HepG2 (cell line): ENCODE measurements at regions not wholly inside any gene's neighbourhood (a gene's known extent, or its start where the extent isn't known, plus 50 kb on each side); places are given as distances from the start of the nearest gene placed in this dataset.

Source experiments
- ATF6 ChIP-seq: sonication (generic); formaldehyde crosslinking; conservative IDR thresholded peaks from 2 replicates; pipeline ENCODE4 v1.4.0; 2020; ENCODE audit warnings: missing genetic modification reagents
- ELF1 ChIP-seq: sonication (generic); formaldehyde crosslinking; IDR thresholded peaks from 2 replicates; pipeline ENCODE4 v1.4.0; 2020; ENCODE audit warnings: missing genetic modification reagents
- FOSL1 ChIP-seq: sonication (generic); formaldehyde crosslinking; IDR thresholded peaks from 2 replicates; pipeline ENCODE4 v1.9.0; 2021; ENCODE audit warnings: missing genetic modification reagents, borderline replicate concordance
- HNRNPL ChIP-seq: fragments of 200-400 bp; formaldehyde crosslinking; IDR thresholded peaks from 2 replicates; pipeline ENCODE4 v1.6.1; 2017; ENCODE audit warnings: mild to moderate bottlenecking, low read depth, low read length
- MAFF ChIP-seq: IDR thresholded peaks from 2 replicates; pipeline ENCODE4 v1.6.1; 2011; ENCODE audit warnings: low read depth, low read length, improper control_type of control experiment
- PAF1 ChIP-seq: IDR thresholded peaks from 2 replicates; pipeline ENCODE4 v1.6.1; 2016; ENCODE audit warnings: missing genetic modification reagents, missing compliant biosample characterization
- RAD51 ChIP-seq: fragments of 450-650 bp; IDR thresholded peaks from 2 replicates; pipeline ENCODE4 v1.6.1; 2016; ENCODE audit warnings: borderline replicate concordance
- SETDB1 ChIP-seq: sonication (generic); formaldehyde crosslinking; IDR thresholded peaks from 2 replicates; pipeline ENCODE4 v1.5.1; 2020; ENCODE audit warnings: missing genetic modification reagents, mild to moderate bottlenecking, borderline replicate concordance
- SRY ChIP-seq: sonication (generic); formaldehyde crosslinking; IDR thresholded peaks from 2 replicates; pipeline ENCODE4 v1.8.0; 2022; ENCODE audit warnings: mild to moderate bottlenecking, missing genetic modification reagents
- ZHX2 ChIP-seq, 2 experiments: sonication (generic) in 1 of 2; formaldehyde crosslinking in 1 of 2; IDR thresholded peaks; 2 replicates each; pipeline versions ENCODE4 v1.6.1 to v1.9.0; 2014 to 2022; ENCODE audit warnings: antibody characterized with exemption in 1 of 2, borderline replicate concordance in 1 of 2, inconsistent platforms in 1 of 2, low read depth in 1 of 2, missing genetic modification reagents in 1 of 2
- ZNF230 ChIP-seq: sonication (generic); formaldehyde crosslinking; IDR thresholded peaks from 2 replicates; pipeline ENCODE4 v1.4.0; 2020; ENCODE audit warnings: mild to moderate bottlenecking, missing genetic modification reagents
- ZNF770 ChIP-seq: sonication (generic); formaldehyde crosslinking; IDR thresholded peaks from 2 replicates; pipeline ENCODE4 v1.5.0; 2020; ENCODE audit warnings: mild to moderate bottlenecking, missing genetic modification reagents

- no peak for TF ChIP-seq ATF6
- no peak for TF ChIP-seq SETDB1 (CRISPR knock-in tag)
- TF ChIP-seq ZNF230 (CRISPR knock-in tag), result no peak
- no peak for TF ChIP-seq ZHX2 (IDR thresholded peaks at IDR 0.05; ENCODE audit: low read depth)
- TF ChIP-seq ZHX2 (CRISPR knock-in tag; IDR thresholded peaks at IDR 0.05; ENCODE audit: borderline replicate concordance), result no peak
- TF ChIP-seq HNRNPL, result no peak
- TF ChIP-seq ELF1 (CRISPR knock-in tag), result no peak
- no peak for TF ChIP-seq ZNF770
- TF ChIP-seq FOSL1 (CRISPR knock-in tag), result no peak
- TF ChIP-seq RAD51, result no peak
- no peak for TF ChIP-seq MAFF
- no peak for TF ChIP-seq SRY (CRISPR knock-in tag)
- TF ChIP-seq PAF1 (CRISPR knock-in tag), result no peak
Measured at GRCh38 chr7:69430384-69431021, 167.8 kb upstream of the AUTS2 start (continued).
